ENCODE measurements at regions not wholly inside any gene's neighbourhood (a gene's known extent, or its start where the extent isn't known, plus 50 kb on each side); places are given as distances from the start of the nearest gene placed in this dataset.

GRCh38 chr14:49228552-49228951 is 357.6 kb downstream of the RPS29 start:
- no peak overlapping the region for H3K4me3 ChIP-seq (ENCODE audit: low read length)
- TF ChIP-seq CTCF (conservative IDR thresholded peaks at IDR 0.05; ENCODE audit: low read length), result no peak
- no peak for DNase-seq (ENCODE audit: low read depth)

- no peak overlapping the region for H3K4me3 ChIP-seq (ENCODE audit: low read length)
- no peak for DNase-seq (ENCODE audit: low read depth)
- TF ChIP-seq CTCF (conservative IDR thresholded peaks at IDR 0.05; ENCODE audit: low read length), result no peak
These were observed 364.9 kb downstream of the RPS29 start for GRCh38 chr14:49221316-49221715.

GRCh38 chr14:49220492-49220891 is 365.7 kb downstream of the RPS29 start:
- DNase-seq (ENCODE audit: low read depth), result no peak
- H3K4me3 ChIP-seq (ENCODE audit: low read length), result no peak overlapping the region
- no peak for TF ChIP-seq CTCF (conservative IDR thresholded peaks at IDR 0.05; ENCODE audit: low read length)

GRCh38 chr14:49218436-49219092 is 367.6 kb downstream of the RPS29 start:
- no peak for TF ChIP-seq CTCF (conservative IDR thresholded peaks at IDR 0.05; ENCODE audit: low read length)
- DNase-seq (ENCODE audit: low read depth), result no peak
- no peak overlapping the region for H3K4me3 ChIP-seq (ENCODE audit: low read length)

GRCh38 chr14:49212721-49213120 is 373.5 kb downstream of the RPS29 start:
- TF ChIP-seq CTCF (conservative IDR thresholded peaks at IDR 0.05; ENCODE audit: low read length), result no peak
- DNase-seq (ENCODE audit: low read depth), result no peak
- H3K4me3 ChIP-seq (ENCODE audit: low read length), result no peak overlapping the region

GRCh38 chr14:49209416-49209815 is 376.8 kb downstream of the RPS29 start:
- H3K4me3 ChIP-seq (ENCODE audit: low read length), result no peak overlapping the region
- no peak for TF ChIP-seq CTCF (conservative IDR thresholded peaks at IDR 0.05; ENCODE audit: low read length)
- DNase-seq (ENCODE audit: low read depth), result no peak

GRCh38 chr14:49206828-49207227 is 379.4 kb downstream of the RPS29 start:
- no peak for DNase-seq (ENCODE audit: low read depth)
- TF ChIP-seq CTCF (conservative IDR thresholded peaks at IDR 0.05; ENCODE audit: low read length), result no peak
- no peak overlapping the region for H3K4me3 ChIP-seq (ENCODE audit: low read length)

Measured in AG10803 (cell line).